NCI-H2171 (cell line): ENCODE measurements at regions not wholly inside any gene's neighbourhood (a gene's known extent, or its start where the extent isn't known, plus 50 kb on each side); places are given as distances from the start of the nearest gene placed in this dataset.

ENCODE experiments used
- DNase-seq: peaks from one replicate; lab custom pipeline; 2025; lab: John Stamatoyannopoulos, UW

- DNase-seq: no peak
These were observed 276.9 kb downstream of the UQCRFS1 start for GRCh38 chr19:28936001-28936400.

GRCh38 chr19:28934631-28935030 lies 278.3 kb downstream of the UQCRFS1 start:
- no peak for DNase-seq

GRCh38 chr19:28933039-28933438 lies 279.9 kb downstream of the UQCRFS1 start:
- DNase-seq: no peak

- no peak for DNase-seq
These were observed 280.5 kb downstream of the UQCRFS1 start for GRCh38 chr19:28932446-28932845.

- no peak for DNase-seq
These were observed 283.9 kb downstream of the UQCRFS1 start for GRCh38 chr19:28929006-28929405.

GRCh38 chr19:28927456-28927855 lies 285.5 kb downstream of the UQCRFS1 start:
- DNase-seq: peak; percentile 95

GRCh38 chr19:28920269-28921066 lies 292.5 kb downstream of the UQCRFS1 start:
- DNase-seq: no peak

- DNase-seq: no peak
These were observed 295.3 kb downstream of the UQCRFS1 start for GRCh38 chr19:28917621-28918020.

GRCh38 chr19:28915737-28916460 lies 297.1 kb downstream of the UQCRFS1 start:
- no peak for DNase-seq

- no peak for DNase-seq
These were observed 297.7 kb downstream of the UQCRFS1 start for GRCh38 chr19:28915202-28915601.

GRCh38 chr19:28914173-28914572 lies 298.8 kb downstream of the UQCRFS1 start:
- no peak for DNase-seq

GRCh38 chr19:28913626-28914025 lies 299.3 kb downstream of the UQCRFS1 start:
- DNase-seq: no peak

GRCh38 chr19:28908941-28909340 lies 304.0 kb downstream of the UQCRFS1 start:
- DNase-seq: no peak

- DNase-seq: no peak
These were observed 305.4 kb downstream of the UQCRFS1 start for GRCh38 chr19:28907534-28907933.

- no peak for DNase-seq
These were observed 307.0 kb downstream of the UQCRFS1 start for GRCh38 chr19:28905996-28906395.

GRCh38 chr19:28899703-28900102 lies 313.2 kb downstream of the UQCRFS1 start:
- DNase-seq: no peak

- no peak for DNase-seq
These were observed 314.7 kb downstream of the UQCRFS1 start for GRCh38 chr19:28898249-28898648.

GRCh38 chr19:28889941-28890670 lies 322.8 kb downstream of the UQCRFS1 start:
- DNase-seq: no peak

- no peak for DNase-seq
These were observed 324.9 kb downstream of the UQCRFS1 start for GRCh38 chr19:28887920-28888618.

- DNase-seq: no peak
These were observed 326.2 kb downstream of the UQCRFS1 start for GRCh38 chr19:28886708-28887107.

GRCh38 chr19:28885965-28886364 lies 327.0 kb downstream of the UQCRFS1 start:
- DNase-seq: no peak
